Epithelial cell of proximal tubule (primary cell): ENCODE measurements at regions not wholly inside any gene's neighbourhood (a gene's known extent, or its start where the extent isn't known, plus 50 kb on each side); places are given as distances from the start of the nearest gene placed in this dataset.

Experiments
- DNase-seq: peaks from one replicate; pipeline ENCODE4 v3.0.0-alpha.2; 2011; ENCODE audit warnings: low read depth
- H3K4me3 ChIP-seq: 2 replicates; pipeline ENCODE4 v1.5.1; 2011; ENCODE audit warnings: low read depth, mild to moderate bottlenecking, low read length
- CTCF ChIP-seq: conservative IDR thresholded peaks from 2 replicates; pipeline ENCODE4 v1.5.1; 2012; ENCODE audit warnings: low read depth, mild to moderate bottlenecking, low read length

- no peak for TF ChIP-seq CTCF
- H3K4me3 ChIP-seq = no peak overlapping the region
- peak; percentile 56 for DNase-seq
These were observed 1129.6 kb downstream of the SORCS3 start for GRCh38 chr10:105770524-105771212.

GRCh38 chr10:105769248-105770184, 1128.4 kb downstream of the SORCS3 start:
- no peak overlapping the region for H3K4me3 ChIP-seq
- DNase-seq = peak; percentile 68
- TF ChIP-seq CTCF = no peak

- TF ChIP-seq CTCF = no peak
- DNase-seq = no peak
- H3K4me3 ChIP-seq = no peak overlapping the region
These were observed 1122.5 kb downstream of the SORCS3 start for GRCh38 chr10:105763611-105764010.

- no peak overlapping the region for H3K4me3 ChIP-seq
- DNase-seq = no peak
- TF ChIP-seq CTCF = no peak
These were observed 1120.6 kb downstream of the SORCS3 start for GRCh38 chr10:105761576-105762260.

GRCh38 chr10:105759669-105760068, 1118.6 kb downstream of the SORCS3 start:
- TF ChIP-seq CTCF = no peak
- H3K4me3 ChIP-seq = no peak overlapping the region

GRCh38 chr10:105758209-105758998, 1117.3 kb downstream of the SORCS3 start:
- DNase-seq = no peak
- no peak for TF ChIP-seq CTCF

More at GRCh38 chr10:105759669-105760068, 1118.6 kb downstream of the SORCS3 start:
- DNase-seq = no peak

More at GRCh38 chr10:105758209-105758998, 1117.3 kb downstream of the SORCS3 start:
- no peak overlapping the region for H3K4me3 ChIP-seq
